NCI-H146 (cell line): ENCODE measurements at regions not wholly inside any gene's neighbourhood (a gene's known extent, or its start where the extent isn't known, plus 50 kb on each side); places are given as distances from the start of the nearest gene placed in this dataset.

ENCODE experiments used
- DNase-seq: peaks from one replicate; lab custom pipeline; 2025; lab: John Stamatoyannopoulos, UW

DNA sequence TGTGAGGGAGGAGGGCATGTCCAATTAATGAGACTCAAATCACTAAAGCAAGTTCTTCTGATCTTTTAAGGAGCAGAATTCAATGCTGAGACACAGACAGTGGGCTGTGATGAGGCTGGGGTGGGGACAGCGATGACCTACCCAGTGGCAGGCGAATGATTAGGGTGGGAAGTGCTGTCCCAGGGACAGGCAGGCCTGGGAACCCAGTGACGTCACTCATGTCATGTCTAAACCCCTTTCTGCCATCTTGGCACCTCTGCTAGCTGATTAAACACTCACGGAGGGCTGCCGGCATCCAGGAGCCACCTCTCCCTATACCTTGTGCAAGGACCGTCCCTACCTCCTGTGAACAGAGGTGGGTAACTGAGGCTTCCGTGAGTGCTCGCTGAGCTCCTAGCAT is 1235.2 kb downstream of the TBC1D22A start:
- no peak for DNase-seq

DNA sequence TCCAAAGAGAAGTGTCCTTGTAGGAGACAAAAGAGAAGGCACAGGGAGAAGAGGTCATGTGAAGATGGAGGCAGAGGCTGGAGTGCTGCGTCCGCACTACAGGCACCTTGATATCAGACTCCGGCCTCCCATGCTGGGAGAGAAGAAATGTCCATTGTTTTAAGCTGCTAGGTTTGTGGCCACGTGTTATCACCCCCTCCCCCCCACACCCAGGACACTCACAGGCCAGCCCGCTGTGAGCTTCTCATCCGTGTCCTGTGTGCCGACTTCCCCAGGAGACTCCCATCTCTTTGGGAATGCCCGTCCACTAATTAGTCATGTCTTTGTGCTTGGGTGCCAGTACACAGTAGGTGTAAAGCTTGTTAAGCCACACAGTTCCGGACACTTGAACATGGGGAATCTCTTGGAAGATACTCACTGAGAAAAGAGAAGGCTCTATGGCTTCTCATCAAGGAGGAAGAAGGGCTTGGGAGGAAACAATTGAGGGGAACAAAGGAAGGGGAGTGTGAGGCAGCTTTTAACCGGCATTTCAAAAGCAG is 1234.7 kb downstream of the TBC1D22A start:
- DNase-seq = peak; percentile 25

DNA sequence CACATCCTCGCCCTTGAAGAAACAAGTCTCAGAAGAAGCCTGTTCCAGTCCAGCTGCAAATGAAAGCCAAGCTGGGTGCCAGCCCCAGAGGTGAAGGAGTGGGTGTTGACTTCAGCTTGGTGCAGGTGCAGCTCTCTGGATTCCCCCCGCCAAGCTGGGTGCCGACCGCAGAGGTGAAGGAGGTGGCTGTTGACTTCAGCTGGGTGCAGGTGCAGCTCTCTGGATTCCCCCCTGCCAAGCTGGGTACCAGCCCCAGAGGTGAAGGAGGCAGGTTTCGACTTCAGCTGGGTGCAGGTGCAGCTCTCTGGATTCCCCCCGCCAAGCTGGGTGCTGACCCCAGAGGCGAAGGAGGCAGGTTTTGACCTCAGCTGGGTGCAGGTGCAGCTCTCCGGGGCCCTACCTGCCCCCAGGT is 1234.0 kb downstream of the TBC1D22A start:
- DNase-seq = no peak

DNA sequence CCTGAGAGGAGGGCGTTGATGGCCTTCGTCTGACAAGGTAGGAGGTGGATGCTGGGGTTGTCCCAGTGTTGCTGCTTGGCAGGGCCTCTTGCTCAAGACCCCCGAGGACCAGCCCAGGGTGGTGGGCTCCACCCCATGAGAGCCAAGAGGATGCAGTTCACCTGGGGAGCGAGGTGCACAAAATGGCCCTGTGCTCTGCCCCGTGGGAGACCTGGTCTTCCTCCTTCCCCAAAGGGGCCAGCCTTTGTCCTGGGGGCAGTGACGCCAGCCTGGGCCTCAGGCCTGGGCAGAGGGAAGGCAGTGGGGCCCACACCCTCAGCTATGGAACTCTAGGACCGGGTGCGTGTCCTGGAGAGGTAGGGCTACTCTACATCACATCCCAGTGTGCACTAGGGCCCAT is 1233.3 kb downstream of the TBC1D22A start:
- no peak for DNase-seq

DNA sequence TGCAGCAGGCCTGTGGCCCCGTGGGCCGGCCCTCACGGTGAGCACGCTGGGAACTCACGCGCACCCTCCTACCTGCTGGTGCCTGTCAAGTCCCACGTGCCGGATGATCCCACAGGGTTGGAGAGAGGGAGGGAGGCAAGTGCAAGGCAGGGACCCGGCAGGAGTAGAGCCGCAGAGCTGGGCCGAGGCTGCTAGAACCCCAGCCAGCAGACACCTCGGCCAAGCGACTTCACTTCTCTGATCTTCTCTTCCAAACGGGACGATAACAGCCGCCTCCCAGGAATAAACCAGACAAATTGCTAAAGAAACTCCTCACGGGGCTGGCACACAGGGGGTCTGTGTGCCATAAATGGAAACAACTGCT is 1232.8 kb downstream of the TBC1D22A start:
- no peak for DNase-seq

DNA sequence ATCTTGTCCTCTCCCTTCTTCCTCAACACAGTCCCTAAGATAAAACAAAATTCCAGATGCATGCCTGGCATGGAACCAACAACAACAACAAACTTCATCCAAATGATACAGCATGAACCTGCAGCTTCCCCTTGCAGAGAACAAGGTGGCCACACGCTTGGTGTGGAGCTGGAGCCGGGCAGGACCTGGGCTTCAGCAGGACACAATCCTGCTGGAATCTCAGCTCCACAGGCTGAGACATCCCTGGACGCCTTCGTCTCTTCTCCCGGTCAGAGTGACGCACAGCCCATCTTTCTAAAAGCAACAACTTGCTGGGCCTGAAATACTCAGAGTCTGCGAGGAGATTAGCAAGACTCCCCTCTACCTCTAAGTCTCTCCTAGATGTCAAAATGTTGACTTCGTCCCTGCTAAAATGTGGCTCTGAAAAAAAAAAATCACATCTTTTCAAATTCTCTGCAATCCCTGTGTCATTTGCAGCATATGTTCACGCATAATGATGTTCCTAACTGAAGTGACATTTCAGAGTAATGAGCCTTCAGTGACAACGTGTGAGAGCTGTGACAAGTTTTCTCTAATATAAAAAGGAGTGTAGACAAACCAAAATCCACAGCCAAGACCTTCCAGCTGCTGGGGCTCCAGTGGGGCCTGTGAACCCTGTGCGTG is 1232.3 kb downstream of the TBC1D22A start:
- DNase-seq = no peak

DNA sequence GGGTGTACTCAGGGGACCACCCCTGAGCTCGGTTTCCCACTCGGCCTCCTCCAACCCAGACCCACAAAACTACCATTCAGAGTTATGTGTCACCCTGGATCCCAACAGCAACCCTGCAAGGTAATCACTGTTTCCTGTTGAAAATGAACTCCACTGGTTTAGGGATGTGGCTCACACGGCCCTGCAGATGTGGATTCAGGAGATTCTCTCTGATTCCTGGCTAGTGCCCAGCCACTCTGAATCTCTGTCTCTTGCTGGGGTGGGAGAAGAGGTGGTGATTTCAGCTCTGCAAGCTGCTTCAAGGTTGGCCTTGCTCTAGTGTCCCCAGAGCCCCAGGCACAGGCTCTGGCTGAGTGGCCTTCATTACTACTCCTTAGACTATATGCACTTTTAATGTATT is 1231.6 kb downstream of the TBC1D22A start:
- DNase-seq = no peak

DNA sequence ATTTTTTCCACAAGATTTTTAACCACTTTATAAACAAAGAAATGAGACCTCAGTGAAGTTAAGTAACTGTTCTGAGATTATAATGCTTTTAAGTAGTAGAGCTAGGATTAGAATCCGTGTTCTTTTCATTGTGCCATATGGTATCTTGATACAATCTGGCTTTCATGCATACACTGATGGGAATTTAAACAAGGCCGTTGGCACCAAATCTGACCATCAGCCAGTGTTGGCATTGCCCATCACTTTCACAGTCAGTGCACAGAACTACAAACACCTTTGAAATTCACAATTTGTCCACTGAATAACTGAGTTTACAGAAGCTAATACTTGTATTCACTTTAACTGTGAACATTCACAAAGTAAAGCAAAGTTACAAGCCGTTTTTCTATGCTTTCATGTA is 1228.0 kb downstream of the TBC1D22A start:
- no peak for DNase-seq

DNA sequence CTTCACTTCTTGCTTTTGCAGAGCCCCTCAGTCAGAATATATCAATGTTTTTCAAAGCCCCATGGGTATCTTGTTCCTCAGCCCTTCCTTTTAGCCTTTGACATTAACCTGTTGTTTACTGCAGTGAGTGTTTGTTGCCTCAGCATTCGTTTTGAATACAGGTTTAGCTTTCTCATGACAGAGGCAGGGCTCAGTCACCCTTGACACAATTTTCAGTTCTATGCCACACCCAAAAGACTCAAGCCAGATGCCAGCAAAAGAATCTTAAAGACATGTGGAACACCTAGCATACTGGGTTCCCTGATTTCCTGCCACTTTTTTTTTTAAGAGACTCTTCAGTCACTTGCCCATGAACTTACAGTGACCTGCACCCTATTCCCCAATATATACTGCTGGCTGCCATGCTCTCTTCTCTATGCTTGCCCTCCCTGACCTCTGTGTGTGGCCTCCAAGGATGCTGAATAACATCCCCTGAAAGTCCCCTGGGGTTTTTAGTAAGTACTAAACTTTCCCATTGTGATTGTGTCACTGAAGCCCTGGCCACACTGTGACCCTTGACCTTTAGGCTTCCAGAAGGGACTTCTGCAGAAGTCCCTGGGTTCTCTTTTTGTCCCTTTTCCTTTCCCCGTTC is 1225.5 kb downstream of the TBC1D22A start:
- no peak for DNase-seq

DNA sequence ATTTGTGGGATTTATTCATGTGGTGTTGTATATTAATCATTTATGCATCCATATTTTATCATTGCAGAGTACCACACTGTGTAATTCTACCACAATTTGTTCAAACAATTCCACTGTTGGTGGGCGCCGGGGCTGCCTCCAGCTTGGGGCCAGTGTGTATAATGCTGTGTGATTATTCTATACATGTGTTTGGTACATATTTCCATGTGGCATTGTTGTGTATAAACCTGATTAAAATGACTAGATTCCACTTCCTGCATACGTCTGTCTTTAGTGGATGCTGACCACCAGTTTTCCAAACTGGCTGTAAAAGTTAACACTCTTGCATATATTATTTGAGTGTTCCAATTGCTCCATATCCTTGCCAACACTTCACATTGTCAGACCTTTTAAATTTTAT is 1213.8 kb downstream of the TBC1D22A start:
- DNase-seq = no peak

DNA sequence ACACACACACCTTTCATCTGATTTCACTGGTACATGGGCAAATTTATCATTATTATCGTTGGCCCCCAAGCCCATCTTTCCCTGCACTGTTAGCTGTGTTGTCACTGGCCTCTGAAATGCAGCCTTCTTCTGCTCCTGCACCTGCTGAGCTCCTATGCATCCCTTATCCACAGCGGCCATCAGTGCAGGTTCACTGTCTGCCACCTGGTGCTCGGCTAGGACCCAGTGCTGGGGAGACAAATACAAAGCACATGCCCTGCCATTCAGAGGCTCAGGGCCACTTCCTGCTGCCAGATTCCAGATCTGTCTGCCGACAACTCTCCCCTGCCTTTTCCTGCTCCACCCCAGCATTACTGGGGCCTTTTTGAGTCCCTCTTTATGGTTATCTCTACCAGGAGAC is 1205.4 kb downstream of the TBC1D22A start:
- peak; percentile 1 for DNase-seq

DNA sequence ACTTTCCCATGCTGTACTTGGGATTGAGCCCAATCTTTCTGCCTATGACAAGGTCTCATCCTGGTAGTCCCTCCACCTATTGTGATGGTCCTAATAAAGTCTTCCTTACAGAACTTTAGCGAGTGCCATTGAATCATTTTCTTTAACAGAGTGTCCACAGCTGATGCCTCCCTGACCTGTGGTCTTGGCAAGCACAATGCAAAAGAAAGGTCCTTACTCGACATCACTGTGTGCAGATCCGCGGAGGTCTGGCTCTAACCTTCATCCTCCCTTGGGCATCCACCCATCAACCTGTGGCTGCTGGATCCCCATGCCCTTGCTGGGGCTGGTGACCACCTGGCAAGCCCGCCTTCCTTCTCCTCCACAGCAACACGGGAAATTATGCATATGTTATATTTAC is 1203.9 kb downstream of the TBC1D22A start:
- DNase-seq = no peak

DNA sequence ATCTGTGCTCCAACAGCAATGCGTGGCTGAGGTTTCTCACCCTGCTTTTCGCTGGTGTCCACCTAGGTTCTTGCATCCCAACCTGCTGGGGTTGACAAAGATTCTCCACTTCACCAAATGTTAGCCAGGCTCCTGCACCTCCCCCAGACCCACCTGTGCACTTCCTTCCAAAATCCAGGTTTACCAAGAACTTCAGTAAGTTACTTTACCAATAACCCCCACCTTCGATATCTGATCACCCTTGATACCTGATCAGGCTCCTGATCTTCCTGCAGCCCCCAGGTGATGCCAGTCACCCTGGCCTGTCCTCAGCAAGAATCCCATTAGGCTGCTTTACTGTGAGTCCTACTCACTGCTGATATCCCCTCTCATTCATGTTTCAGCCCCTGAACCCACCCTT is 1203.4 kb downstream of the TBC1D22A start:
- no peak for DNase-seq

DNA sequence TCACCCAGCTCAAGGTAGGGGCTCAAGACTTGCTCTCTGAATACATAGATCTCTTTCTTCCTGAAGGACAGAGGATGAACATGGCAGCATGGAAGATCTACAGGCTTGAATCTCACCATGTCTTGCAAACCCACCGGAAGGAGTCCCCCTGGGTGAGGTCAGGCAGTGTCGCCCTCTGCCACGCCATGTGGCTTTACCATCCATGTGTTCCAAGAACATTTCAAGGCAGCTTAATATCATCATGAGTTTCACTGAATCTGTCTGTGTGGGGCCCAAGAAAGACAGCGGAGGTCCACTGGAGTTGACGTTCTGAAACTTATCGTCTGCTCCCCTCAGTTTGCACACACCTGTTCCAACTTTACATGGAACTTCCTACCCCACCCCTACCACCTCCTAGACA is 1202.6 kb downstream of the TBC1D22A start:
- no peak for DNase-seq

DNA sequence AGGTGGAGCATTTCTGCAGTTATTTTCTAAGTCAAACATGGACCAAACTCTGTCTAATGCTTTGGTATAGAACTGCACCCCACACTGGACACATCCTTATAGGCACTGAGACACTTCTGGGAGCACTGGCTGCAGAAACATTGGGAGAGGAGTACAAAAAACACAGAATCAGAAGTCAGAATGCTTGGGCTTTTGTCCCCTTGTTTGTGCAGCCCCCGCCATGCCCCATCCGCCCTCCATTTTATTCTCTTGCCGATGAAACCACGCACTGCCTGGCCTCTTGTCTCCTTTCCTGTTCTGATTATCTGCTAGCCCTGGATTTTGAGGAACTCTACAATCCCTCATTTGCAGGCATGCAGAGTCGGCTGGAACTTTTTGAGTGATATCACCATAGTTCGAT is 1201.2 kb downstream of the TBC1D22A start:
- no peak for DNase-seq

DNA sequence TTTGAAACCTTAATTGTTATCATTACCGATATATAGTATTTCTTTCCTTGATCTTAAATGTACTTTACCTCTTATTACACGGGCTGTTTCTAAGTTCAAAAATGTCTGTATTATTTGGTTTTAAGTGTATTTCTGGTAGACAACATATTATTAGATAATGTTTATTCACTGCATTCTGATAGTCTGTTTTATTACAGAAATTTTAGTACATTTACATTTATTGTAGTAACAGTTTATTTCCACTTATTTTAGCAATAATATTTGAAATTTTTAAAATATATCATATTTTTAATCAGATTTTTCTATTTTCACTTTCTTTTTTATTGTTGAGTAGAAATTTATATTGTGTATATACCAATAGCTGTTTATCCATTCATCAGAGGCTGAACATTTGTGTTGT is 1195.2 kb downstream of the TBC1D22A start:
- DNase-seq = no peak

DNA sequence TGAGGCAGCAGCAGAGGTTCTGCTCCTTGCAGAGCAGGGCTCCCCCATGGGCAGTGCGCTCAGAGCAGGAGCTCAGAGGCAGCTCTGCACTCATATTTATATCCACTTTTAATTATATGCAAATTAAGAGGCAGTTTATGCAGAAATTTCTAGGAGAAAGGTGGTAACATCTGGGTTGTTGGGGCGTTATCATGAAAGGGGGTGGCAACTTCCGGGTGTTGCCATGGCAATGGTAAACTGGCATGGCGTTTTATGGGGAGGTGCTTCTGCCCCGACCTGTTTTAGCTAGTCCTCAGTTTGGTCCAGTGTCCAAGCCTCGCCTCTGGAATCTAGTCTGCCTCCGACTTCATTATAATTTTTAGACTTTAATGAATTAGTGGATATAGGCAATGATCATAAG is 1191.7 kb downstream of the TBC1D22A start:
- no peak for DNase-seq

DNA sequence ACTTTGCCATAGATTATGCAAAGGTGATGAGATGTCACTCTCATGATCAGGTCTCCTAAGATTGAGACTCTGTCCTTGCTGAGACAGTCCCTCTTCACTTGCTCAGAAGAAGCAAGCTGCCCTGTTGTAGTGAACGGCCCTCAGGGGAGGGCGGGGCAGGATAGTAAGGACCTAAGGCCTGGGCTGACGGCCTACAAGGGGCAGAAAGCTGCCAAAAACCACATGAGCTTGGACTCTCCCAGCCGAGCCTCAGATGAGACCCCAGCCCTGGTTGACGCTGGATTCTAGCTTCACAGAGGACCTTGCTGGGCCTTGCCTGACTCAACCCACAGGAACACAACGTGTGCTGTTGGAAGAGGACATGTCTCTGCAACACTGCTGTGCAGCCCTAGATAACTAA is 1182.5 kb downstream of the TBC1D22A start:
- DNase-seq = peak; percentile 18

DNA sequence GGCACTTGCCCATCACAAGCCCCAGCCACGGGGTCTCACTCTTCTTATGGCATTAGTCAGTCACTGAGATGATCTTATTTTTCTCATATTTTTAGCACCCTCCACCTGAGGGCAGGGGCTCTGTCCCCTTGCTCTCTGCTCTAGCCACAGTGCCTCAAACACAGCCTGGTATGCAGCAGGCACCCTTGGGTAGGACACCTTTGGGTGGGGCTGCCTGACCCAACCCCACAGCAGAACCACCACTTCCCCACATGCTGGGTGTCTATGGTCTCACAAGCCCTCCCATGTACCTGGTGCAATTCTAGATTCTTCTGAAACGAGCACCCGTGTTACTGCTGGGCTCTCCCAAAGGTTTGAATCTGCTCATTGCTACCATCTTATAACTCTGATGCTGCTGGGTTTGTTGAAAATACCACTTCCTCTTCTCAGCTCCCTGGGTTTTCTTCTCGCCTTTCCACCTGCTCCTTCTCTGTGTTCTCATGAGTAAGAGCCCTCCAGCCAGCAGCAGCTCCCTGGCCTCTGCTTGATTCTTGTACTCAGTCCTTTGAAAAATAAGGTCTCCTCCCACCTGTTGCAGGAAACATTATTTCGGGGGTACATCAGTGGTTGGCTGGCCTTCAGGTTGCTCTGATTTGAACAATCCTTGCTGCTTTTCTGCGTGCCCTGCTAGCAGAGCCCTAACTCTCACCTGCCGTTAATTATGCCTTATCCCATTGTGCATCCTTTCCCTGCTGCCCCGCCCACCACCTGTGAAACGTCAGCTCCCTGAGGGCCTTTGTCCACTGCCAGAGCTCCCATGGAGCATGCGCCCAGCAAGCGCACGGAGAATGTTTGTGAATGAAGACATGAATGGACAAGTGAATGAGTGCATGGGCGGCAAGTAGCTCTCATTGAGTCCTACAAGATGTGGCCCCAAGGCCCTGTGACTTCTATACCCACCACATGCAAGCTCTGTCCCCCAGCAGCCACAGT is 1181.6 kb downstream of the TBC1D22A start:
- DNase-seq = peak; percentile 92

DNA sequence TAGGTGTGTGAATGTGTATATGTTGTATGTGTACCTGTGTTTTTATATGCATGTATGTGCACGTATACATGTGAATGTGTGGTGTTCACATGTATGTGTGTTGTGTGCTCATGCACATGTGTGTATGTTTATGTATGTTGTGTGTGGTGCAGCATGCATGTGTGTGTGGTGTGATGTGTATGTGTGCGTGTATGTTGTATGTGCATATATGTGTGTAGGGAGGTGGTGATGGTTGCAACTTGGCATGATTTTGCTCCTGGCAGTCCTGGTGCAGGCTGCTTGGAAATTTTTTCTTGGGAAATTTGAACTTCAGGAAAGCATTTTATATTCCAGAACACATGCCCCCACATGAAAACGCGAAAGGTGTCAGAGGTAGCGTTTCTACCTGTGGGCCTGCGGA is 1177.8 kb downstream of the TBC1D22A start:
- DNase-seq = no peak

DNA sequence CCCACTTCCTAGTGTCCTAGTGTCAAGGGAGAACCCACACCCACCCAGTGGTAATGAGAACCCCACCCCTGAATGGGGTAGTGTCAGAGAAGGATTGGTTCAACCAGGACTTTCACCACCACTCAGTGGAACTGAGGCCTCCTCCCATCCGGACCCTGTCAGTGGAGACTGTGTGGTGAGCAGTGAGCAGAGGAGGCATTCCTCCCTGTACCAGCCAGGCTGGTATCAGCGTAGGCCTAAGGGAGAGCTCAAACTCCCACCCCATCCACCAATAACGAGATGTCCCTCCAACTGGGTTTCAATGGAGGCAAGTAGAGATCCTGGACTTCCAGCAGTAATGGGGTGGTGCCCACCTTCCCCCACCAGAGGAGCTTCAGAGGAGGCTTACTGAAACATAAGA is 1171.4 kb downstream of the TBC1D22A start:
- no peak for DNase-seq

DNA sequence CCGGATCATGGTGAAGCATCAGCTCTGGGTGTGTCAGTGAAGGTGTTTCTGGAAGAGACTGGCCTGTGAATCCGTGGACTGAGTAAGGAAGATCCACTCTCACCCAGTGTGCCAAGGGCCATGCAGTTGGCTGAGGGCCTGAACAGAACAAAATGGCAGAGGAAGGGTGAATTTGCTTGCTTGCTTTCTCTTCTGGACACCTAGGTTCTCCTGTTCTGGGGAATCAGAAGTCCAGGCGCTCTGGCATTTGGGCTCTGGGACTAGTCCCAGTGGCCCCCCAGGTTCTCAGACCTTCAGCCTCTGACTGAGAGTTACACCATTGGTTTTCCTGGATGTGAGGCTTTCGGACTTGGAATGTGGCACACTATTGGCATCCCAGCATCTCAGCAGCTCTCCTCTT is 1170.8 kb downstream of the TBC1D22A start:
- DNase-seq = no peak
